ENCODE measurements at regions not wholly inside any gene's neighbourhood (a gene's known extent, or its start where the extent isn't known, plus 50 kb on each side); places are given as distances from the start of the nearest gene placed in this dataset.

DNA sequence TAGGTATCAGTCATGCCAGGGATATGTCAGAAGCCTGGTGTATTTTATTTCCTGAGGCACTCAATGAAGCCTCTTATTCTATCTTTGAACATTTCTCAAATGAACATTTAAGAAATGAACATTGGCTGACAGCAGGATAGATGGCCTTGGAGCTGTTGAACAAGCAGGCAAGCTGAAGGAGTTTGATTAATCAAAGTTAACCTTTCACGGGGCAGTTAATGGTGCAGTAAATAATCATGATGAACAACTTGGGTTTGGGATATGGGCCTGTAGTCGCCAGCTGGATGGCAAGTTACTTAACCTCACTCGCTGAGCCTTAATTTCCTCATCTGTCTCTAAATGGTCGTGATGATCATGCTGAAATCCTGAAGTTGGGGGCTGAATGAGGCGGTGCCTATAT, 333.0 kb downstream of the SFMBT2 start:
- DNase-seq (ENCODE audit: low spot score), result no peak
- ChIA-PET CTCF (no interaction called here), POLR2A (no interaction called here)
- Mint-ChIP-seq H3K27me3 (ENCODE audit: low read depth) (no peaks in the 10 kb centered on the region), H3K9me3 (no peaks in the 10 kb centered on the region), H3K36me3 (no peaks in the 10 kb centered on the region), H3K27ac (no peak overlapping the region), H3K4me3 (no peak overlapping the region), H3K4me1 (peaks cover 24% of the 10 kb centered on the region)
- ATAC-seq, result no peak
- TF ChIP-seq, protein P1, sequence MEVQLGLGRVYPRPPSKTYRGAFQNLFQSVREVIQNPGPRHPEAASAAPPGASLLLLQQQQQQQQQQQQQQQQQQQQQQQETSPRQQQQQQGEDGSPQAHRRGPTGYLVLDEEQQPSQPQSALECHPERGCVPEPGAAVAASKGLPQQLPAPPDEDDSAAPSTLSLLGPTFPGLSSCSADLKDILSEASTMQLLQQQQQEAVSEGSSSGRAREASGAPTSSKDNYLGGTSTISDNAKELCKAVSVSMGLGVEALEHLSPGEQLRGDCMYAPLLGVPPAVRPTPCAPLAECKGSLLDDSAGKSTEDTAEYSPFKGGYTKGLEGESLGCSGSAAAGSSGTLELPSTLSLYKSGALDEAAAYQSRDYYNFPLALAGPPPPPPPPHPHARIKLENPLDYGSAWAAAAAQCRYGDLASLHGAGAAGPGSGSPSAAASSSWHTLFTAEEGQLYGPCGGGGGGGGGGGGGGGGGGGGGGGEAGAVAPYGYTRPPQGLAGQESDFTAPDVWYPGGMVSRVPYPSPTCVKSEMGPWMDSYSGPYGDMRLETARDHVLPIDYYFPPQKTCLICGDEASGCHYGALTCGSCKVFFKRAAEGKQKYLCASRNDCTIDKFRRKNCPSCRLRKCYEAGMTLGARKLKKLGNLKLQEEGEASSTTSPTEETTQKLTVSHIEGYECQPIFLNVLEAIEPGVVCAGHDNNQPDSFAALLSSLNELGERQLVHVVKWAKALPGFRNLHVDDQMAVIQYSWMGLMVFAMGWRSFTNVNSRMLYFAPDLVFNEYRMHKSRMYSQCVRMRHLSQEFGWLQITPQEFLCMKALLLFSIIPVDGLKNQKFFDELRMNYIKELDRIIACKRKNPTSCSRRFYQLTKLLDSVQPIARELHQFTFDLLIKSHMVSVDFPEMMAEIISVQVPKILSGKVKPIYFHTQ (CRISPR knock-in tag; IDR thresholded peaks at IDR 0.05), result no peak
- TF ChIP-seq HMGA2 (CRISPR knock-in tag; IDR thresholded peaks at IDR 0.05) (no peak), IRF2 (CRISPR knock-in tag; IDR thresholded peaks at IDR 0.05; ENCODE audit: borderline replicate concordance, low read depth) (no peak), ZNF396 (CRISPR knock-in tag; IDR thresholded peaks at IDR 0.05; ENCODE audit: borderline replicate concordance) (no peak), PRRX2 (CRISPR knock-in tag; IDR thresholded peaks at IDR 0.05) (no peak), CREM (CRISPR knock-in tag; IDR thresholded peaks at IDR 0.05) (no peak), USF1 (CRISPR knock-in tag; IDR thresholded peaks at IDR 0.05) (no peak), RORB (CRISPR knock-in tag; IDR thresholded peaks at IDR 0.05) (no peak), MXD4 (CRISPR knock-in tag; IDR thresholded peaks at IDR 0.05; ENCODE audit: borderline replicate concordance) (no peak), KAT7 (CRISPR knock-in tag; IDR thresholded peaks at IDR 0.05; ENCODE audit: borderline replicate concordance) (no peak), EMX1 (CRISPR knock-in tag; IDR thresholded peaks at IDR 0.05) (no peak), ETV6 (CRISPR knock-in tag; IDR thresholded peaks at IDR 0.05) (no peak), TEAD1 (CRISPR knock-in tag; IDR thresholded peaks at IDR 0.05) (no peak), STAT6 (CRISPR knock-in tag; conservative IDR thresholded peaks at IDR 0.05; ENCODE audit: low read depth) (no peak)
- TF ChIP-seq, protein P2, sequence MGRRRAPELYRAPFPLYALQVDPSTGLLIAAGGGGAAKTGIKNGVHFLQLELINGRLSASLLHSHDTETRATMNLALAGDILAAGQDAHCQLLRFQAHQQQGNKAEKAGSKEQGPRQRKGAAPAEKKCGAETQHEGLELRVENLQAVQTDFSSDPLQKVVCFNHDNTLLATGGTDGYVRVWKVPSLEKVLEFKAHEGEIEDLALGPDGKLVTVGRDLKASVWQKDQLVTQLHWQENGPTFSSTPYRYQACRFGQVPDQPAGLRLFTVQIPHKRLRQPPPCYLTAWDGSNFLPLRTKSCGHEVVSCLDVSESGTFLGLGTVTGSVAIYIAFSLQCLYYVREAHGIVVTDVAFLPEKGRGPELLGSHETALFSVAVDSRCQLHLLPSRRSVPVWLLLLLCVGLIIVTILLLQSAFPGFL (CRISPR knock-in tag; IDR thresholded peaks at IDR 0.05; ENCODE audit: borderline replicate concordance), result no peak
- TF ChIP-seq, protein P3, sequence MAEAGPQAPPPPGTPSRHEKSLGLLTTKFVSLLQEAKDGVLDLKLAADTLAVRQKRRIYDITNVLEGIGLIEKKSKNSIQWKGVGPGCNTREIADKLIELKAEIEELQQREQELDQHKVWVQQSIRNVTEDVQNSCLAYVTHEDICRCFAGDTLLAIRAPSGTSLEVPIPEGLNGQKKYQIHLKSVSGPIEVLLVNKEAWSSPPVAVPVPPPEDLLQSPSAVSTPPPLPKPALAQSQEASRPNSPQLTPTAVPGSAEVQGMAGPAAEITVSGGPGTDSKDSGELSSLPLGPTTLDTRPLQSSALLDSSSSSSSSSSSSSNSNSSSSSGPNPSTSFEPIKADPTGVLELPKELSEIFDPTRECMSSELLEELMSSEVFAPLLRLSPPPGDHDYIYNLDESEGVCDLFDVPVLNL (CRISPR knock-in tag; IDR thresholded peaks at IDR 0.05; ENCODE audit: borderline replicate concordance, low read depth), result no peak
- TF ChIP-seq, protein P4, sequence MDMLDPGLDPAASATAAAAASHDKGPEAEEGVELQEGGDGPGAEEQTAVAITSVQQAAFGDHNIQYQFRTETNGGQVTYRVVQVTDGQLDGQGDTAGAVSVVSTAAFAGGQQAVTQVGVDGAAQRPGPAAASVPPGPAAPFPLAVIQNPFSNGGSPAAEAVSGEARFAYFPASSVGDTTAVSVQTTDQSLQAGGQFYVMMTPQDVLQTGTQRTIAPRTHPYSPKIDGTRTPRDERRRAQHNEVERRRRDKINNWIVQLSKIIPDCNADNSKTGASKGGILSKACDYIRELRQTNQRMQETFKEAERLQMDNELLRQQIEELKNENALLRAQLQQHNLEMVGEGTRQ (CRISPR knock-in tag; IDR thresholded peaks at IDR 0.05), result no peak

- Mint-ChIP-seq H3K27ac (no peak overlapping the region), H3K27me3 (ENCODE audit: low read depth) (no peaks in the 10 kb centered on the region), H3K4me3 (no peak overlapping the region), H3K36me3 (no peaks in the 10 kb centered on the region), H3K9me3 (0 out of 2 replicates have a peak, but pooled peaks cover 4% of the 10 kb centered on the region), H3K4me1 (peaks cover 9% of the 10 kb centered on the region)
- DNase-seq (ENCODE audit: low spot score) (no peak), ATAC-seq (no peak)
- POLR2A ChIA-PET, result no interaction called here
- CTCF ChIA-PET, result interaction anchor here (0.9 to 1.2 kb wide), 2 partner anchors 10 to 21 kb away, joined by 3 to 5 read pairs; no protein-coding TSS in a partner anchor
- TF ChIP-seq TEAD4 (CRISPR knock-in tag; IDR thresholded peaks at IDR 0.05), result no peak
- no peak for TF ChIP-seq ETV6 (CRISPR knock-in tag; IDR thresholded peaks at IDR 0.05)
- no peak for TF ChIP-seq TCF7 (CRISPR knock-in tag; IDR thresholded peaks at IDR 0.05; ENCODE audit: low read depth)
- no peak for TF ChIP-seq NFATC4 (CRISPR knock-in tag; IDR thresholded peaks at IDR 0.05)
- TF ChIP-seq ESRRA (CRISPR knock-in tag; IDR thresholded peaks at IDR 0.05; ENCODE audit: borderline replicate concordance), result no peak
- TF ChIP-seq ZNF232 (CRISPR knock-in tag; IDR thresholded peaks at IDR 0.05), result no peak
- TF ChIP-seq PRRX2 (CRISPR knock-in tag; IDR thresholded peaks at IDR 0.05), result no peak
- no peak for TF ChIP-seq NR1H2 (CRISPR knock-in tag; IDR thresholded peaks at IDR 0.05)
- TF ChIP-seq, protein P5, sequence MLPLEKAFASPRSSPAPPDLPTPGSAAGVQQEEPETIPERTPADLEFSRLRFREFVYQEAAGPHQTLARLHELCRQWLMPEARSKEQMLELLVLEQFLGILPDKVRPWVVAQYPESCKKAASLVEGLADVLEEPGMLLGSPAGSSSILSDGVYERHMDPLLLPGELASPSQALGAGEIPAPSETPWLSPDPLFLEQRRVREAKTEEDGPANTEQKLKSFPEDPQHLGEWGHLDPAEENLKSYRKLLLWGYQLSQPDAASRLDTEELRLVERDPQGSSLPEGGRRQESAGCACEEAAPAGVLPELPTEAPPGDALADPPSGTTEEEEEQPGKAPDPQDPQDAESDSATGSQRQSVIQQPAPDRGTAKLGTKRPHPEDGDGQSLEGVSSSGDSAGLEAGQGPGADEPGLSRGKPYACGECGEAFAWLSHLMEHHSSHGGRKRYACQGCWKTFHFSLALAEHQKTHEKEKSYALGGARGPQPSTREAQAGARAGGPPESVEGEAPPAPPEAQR (CRISPR knock-in tag; IDR thresholded peaks at IDR 0.05), result no peak
- TF ChIP-seq KAT7 (CRISPR knock-in tag; IDR thresholded peaks at IDR 0.05; ENCODE audit: borderline replicate concordance), result no peak
- no peak for TF ChIP-seq TP53 (CRISPR knock-in tag; IDR thresholded peaks at IDR 0.05)
- no peak for TF ChIP-seq ZNF671 (CRISPR knock-in tag; IDR thresholded peaks at IDR 0.05)
- no peak for TF ChIP-seq ZNF423 (CRISPR knock-in tag; IDR thresholded peaks at IDR 0.05)
Observed at GRCh38 chr10:7075851-7076250, 335.0 kb downstream of the SFMBT2 start.
